GM12878 (cell line): ENCODE measurements at regions not wholly inside any gene's neighbourhood (a gene's known extent, or its start where the extent isn't known, plus 50 kb on each side); places are given as distances from the start of the nearest gene placed in this dataset.

Source experiments
- ATAC-seq: fragments of 200-7000 bp; cut with Tn5 transposase; 3 replicates; pipeline ENCODE4 v1.9.1; 2020; ENCODE audit warnings: mild to moderate bottlenecking, moderate library complexity
- BruUV-seq: library from RNA; stranded (reverse); fragments of 400-500 nt; replicated peaks from 2 replicates; lab custom pipeline; 2021; lab: Mats Ljungman, UMichigan
- CTCF ChIA-PET: fragments of 300-600 bp; sonication (Branson Sonifier 250); formaldehyde crosslinking; extraction: SDS; loops from one replicate; lab custom pipeline; 2021; ENCODE audit warnings: inconsistent platforms; lab: Yijun Ruan, JAX
- POLR2A ChIA-PET: fragments of 350-600 bp; formaldehyde crosslinking; extraction: SDS; loops from one replicate; lab custom pipeline; 2021; ENCODE audit warnings: inconsistent platforms; lab: Charles Lee
- RAD21 ChIA-PET: fragments of 300-600 bp; sonication (Branson Sonifier 250); formaldehyde crosslinking; loops from one replicate; lab custom pipeline; 2023; ENCODE audit warnings: antibody characterized with exemption; ENCODE audit not compliant: unreplicated experiment; lab: Charles Lee
- SMC1A ChIA-PET: fragments of 300-600 bp; sonication (Branson Sonifier 250); formaldehyde crosslinking; loops from one replicate; lab custom pipeline; 2023; ENCODE audit not compliant: unreplicated experiment, uncharacterized antibody; lab: Charles Lee
- DNase-seq: peaks from one replicate; pipeline ENCODE4 v3.0.0-alpha.2; 2011; ENCODE audit warnings: low read depth, low spot score
- FAIRE-seq: peaks from 3 replicates; lab custom pipeline; 2011; peaks lifted over from hg19 to GRCh38; lab: Jason Lieb, UNC
- H2AFZ ChIP-seq: 2 replicates; pipeline ENCODE4 v1.6.0; 2011; ENCODE audit warnings: low read depth, low read length, control low read depth; ENCODE audit not compliant: control insufficient read depth
- H3K27ac ChIP-seq: 2 replicates; pipeline ENCODE4 v1.5.1; 2011; ENCODE audit warnings: control low read depth; ENCODE audit not compliant: control insufficient read depth, insufficient read depth
- H3K27me3 ChIP-seq, 2 experiments: replicated peaks in 1 of 2; 2 replicates each; pipeline versions ENCODE4 v1.6.0 to v1.6.1; 2011; ENCODE audit warnings: low read length in 1 of 2; ENCODE audit not compliant: control insufficient read depth in 2 of 2, insufficient read depth in 2 of 2
- H3K36me3 ChIP-seq, 2 experiments: 2 replicates each; pipeline ENCODE4 v1.5.1; 2011; ENCODE audit warnings: low read length in 1 of 2; ENCODE audit not compliant: control insufficient read depth in 2 of 2, insufficient read depth in 2 of 2
- H3K4me1 ChIP-seq: 2 replicates; pipeline ENCODE4 v1.6.1; 2011; ENCODE audit warnings: mild to moderate bottlenecking, low read length, moderate library complexity, mixed read lengths; ENCODE audit not compliant: control insufficient read depth, insufficient read depth
- H3K4me2 ChIP-seq: 2 replicates; pipeline ENCODE4 v1.6.0; 2011; ENCODE audit warnings: control low read depth; ENCODE audit not compliant: control insufficient read depth, insufficient read depth
- H3K4me3 ChIP-seq: fragments of 200-600 bp; sonication (generic); 2 replicates; pipeline ENCODE4 v1.5.1; 2016
- H3K79me2 ChIP-seq: 2 replicates; pipeline ENCODE4 v1.6.0; 2011; ENCODE audit warnings: low read length; ENCODE audit not compliant: control insufficient read depth, insufficient read depth
- H3K9ac ChIP-seq: 2 replicates; pipeline ENCODE4 v1.8.0; 2011; ENCODE audit warnings: low read length, control low read depth, mixed read lengths; ENCODE audit not compliant: control insufficient read depth, insufficient read depth
- H3K9me3 ChIP-seq: replicated peaks from 3 replicates; pipeline ENCODE4 v1.5.1; 2011; ENCODE audit warnings: mild to moderate bottlenecking, low read length; ENCODE audit not compliant: control insufficient read depth, insufficient read depth
- H4K20me1 ChIP-seq: 2 replicates; pipeline ENCODE4 v1.6.0; 2011; ENCODE audit not compliant: control insufficient read depth, insufficient read depth
- ASH2L ChIP-seq: fragments of 300-600, 200-600 bp; sonication (generic); IDR thresholded peaks from 2 replicates; pipeline ENCODE4 v1.6.1; 2017; ENCODE audit warnings: low read depth, mild to moderate bottlenecking, borderline replicate concordance
- ATF7 ChIP-seq: fragments of 450-650 bp; IDR thresholded peaks from 2 replicates; pipeline ENCODE4 v1.6.1; 2016; ENCODE audit warnings: low read depth, mild to moderate bottlenecking
- CREB1 ChIP-seq: IDR thresholded peaks from 2 replicates; pipeline ENCODE4 v1.6.1; 2012; ENCODE audit warnings: low read depth, mild to moderate bottlenecking, inconsistent platforms
- GATAD2B ChIP-seq: fragments of 450-650 bp; conservative IDR thresholded peaks from 2 replicates; pipeline ENCODE4 v1.6.1; 2017; ENCODE audit warnings: low read depth, mild to moderate bottlenecking, moderate library complexity
- HCFC1 ChIP-seq: fragments of 150-350 bp; IDR thresholded peaks from 2 replicates; pipeline ENCODE4 v1.6.1; 2014; ENCODE audit warnings: low read length
- MEF2B ChIP-seq: fragments of 450-650 bp; IDR thresholded peaks from 2 replicates; pipeline ENCODE4 v1.6.1; 2018; ENCODE audit warnings: mild to moderate bottlenecking, moderate library complexity; ENCODE audit not compliant: partially characterized antibody, poor library complexity, severe bottlenecking
- SP1 ChIP-seq: IDR thresholded peaks from one replicate; pipeline ENCODE4 v1.6.1; 2011; ENCODE audit warnings: low read depth, low read length
- ZNF24 ChIP-seq: fragments of 450-650 bp; IDR thresholded peaks from 2 replicates; pipeline ENCODE4 v1.6.1; 2017; ENCODE audit warnings: antibody characterized with exemption, mild to moderate bottlenecking
- ZNF687 ChIP-seq: fragments of 450-650 bp; IDR thresholded peaks from 2 replicates; pipeline ENCODE4 v1.6.1; 2017; ENCODE audit warnings: mild to moderate bottlenecking, moderate library complexity
- ZZZ3 ChIP-seq: IDR thresholded peaks from 2 replicates; pipeline ENCODE4 v1.6.1; 2011; ENCODE audit warnings: low read depth; ENCODE audit not compliant: control insufficient read depth, insufficient read length
- WGBS: methylation state at CpG from one replicate; pipeline ENCODE4 v1.1.6; 2016; ENCODE audit warnings: low lambda C conversion rate; ENCODE audit not compliant: insufficient replicate concordance, insufficient coverage; ENCODE audit errors: missing lambda C conversion rate; 5-methylcytosine and 5-hydroxymethylcytosine counted together
- in situ Hi-C: fragments of 300-500 bp; cut with MboI; formaldehyde crosslinking; loops from 9 replicates; pipeline ENCODE4 v1.14.3; 2018; ENCODE audit warnings: mixed read lengths
- intact Hi-C: fragments of 100-400 bp; cut with micrococcal nuclease; formaldehyde crosslinking; loops from one replicate; pipeline ENCODE4 v1.14.2; 2022; ENCODE audit not compliant: unreplicated experiment

DNA sequence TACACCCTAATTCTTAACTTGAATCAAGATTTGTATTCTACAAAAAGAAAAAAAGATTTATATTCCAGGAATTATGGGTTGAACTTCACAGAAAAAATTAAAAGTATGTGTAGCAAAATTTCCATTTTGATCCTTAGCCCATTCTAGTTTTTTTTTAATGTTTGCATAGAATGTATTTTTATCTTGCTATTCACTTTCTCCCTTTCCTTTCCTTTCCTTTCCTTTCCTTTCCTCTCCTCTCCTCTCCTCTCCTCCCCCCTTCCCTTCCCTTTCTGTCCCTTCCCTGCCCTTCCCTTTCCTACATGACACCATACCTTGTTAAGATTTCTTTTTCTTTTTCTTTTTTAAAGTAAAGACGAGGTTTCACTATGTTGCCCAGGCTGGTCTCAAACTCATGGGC is 542.5 kb upstream of the PTGER4 start (continued):
- no peak for TF ChIP-seq ZNF687
- no peak for TF ChIP-seq ZZZ3
- no peak for TF ChIP-seq MEF2B
- TF ChIP-seq GATAD2B: no peak
- no peak for TF ChIP-seq SP1
- no peak for TF ChIP-seq ASH2L
- no peak for TF ChIP-seq HCFC1

GRCh38 chr5:40134883-40135520 is 544.7 kb upstream of the PTGER4 start:
- in situ Hi-C loops: no loop called here
- ATAC-seq (no peak), DNase-seq (no peak), FAIRE-seq (no peak)
- ChIA-PET POLR2A (interaction anchor here (0.6 kb wide), 1 partner anchor 520 kb away, joined by 4 read pairs; no protein-coding TSS in a partner anchor), RAD21 (no interaction called here), CTCF (no interaction called here), SMC1A (interaction anchor here (0.6 to 1.2 kb wide), 2 partner anchors 11 to 89 kb away, joined by 3 to 4 read pairs; no protein-coding TSS in a partner anchor)
- Histone ChIP-seq H3K4me2 (no peak overlapping the region), H3K9ac (no peak overlapping the region), H3K27ac (no peak overlapping the region), H3K4me3 (no peak overlapping the region), H2AFZ (no peak overlapping the region), H3K79me2 (no peaks in the 10 kb centered on the region), H4K20me1 (no peaks in the 10 kb centered on the region), H3K27me3 (no peaks in the 10 kb centered on the region; a peak in 1 of 4 replicates), H3K4me1 (no peaks in the 10 kb centered on the region), H3K9me3 (no peaks in the 10 kb centered on the region), H3K36me3 (no peaks in the 10 kb centered on the region)
- 5% methylated on average over 3 of the region's 3 CpGs for whole genome bisulfite sequencing
- intact Hi-C loops: loop anchor here (10.0 kb wide), 1 partner anchor 60 kb away; no protein-coding TSS in a partner anchor
- no TSS peak for BruUV-seq
- no peak for TF ChIP-seq CREB1
- TF ChIP-seq ZNF24: no peak
- no peak for TF ChIP-seq ATF7
